ENCODE measurements at regions not wholly inside any gene's neighbourhood (a gene's known extent, or its start where the extent isn't known, plus 50 kb on each side); places are given as distances from the start of the nearest gene placed in this dataset.
A peak's percentile ranks its signal among the peaks of the same experiment; 100 is the strongest.

GRCh38 chr4:120525106-120525505 is 397.4 kb downstream of the PRDM5 start:
- no peak for DNase-seq

- no peak for DNase-seq
These were observed 398.3 kb downstream of the PRDM5 start for GRCh38 chr4:120524237-120524636.

- no peak for DNase-seq
These were observed 401.8 kb downstream of the PRDM5 start for GRCh38 chr4:120520761-120521160.

DNA sequence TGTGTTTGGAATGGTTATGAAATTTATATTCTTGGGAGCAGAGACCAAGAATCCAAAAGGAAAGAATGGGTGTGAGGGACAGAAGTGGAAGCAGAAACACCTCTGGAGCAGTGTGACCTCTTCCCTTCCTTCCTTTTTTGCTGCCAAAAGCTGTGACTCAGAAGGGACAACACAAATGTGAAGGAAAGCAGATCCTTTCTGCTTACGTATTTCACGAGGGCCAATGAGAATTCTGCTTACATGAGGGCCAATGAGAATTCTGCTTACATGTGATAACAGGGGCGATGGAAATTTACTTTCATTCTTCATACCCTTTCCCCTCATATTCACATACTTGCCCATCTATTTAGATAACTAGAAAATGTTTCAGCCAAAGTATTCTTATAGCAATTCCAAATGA is 404.6 kb downstream of the PRDM5 start:
- peak; percentile 40 for DNase-seq

GRCh38 chr4:120509719-120510118 is 412.8 kb downstream of the PRDM5 start:
- DNase-seq = no peak

DNA sequence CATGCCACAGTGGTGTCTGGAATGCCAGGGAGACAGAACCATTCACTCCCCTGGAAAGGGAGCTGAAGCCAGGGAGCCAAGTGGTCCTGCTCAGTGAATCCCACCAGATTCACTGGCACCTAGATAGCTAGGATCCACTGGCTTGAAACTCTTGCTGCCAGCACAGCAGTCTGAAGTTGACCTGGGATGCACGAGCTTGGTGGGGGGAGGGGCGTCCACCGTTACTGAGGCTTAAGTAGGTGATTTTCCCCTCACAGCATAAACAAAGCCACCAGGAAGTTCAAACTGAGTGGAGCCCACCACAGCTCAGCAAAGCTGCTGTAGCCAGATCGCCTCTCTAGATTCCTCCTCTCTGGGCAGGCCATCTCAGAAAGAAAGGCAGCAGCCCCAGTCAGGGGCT is 413.3 kb downstream of the PRDM5 start:
- DNase-seq = no peak

DNA sequence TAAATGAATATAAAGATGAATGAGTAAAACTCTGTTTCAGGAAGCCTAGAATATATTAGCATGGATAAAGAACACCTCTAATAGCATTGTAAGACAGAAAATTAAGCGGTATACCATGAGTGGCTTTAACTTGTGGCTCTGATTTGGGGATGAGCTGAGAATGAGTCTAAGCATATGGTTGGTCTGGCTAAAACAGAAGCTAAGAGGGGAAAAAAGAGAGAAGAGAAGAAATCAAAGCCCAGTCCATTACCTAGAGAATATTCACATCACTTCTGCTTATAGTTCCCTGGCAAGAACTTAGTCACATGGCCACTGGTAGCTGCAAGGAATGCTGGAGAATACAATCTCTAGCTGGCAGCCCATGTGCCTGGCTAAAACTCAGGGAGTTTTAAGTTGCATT is 414.5 kb downstream of the PRDM5 start:
- no peak for DNase-seq

DNA sequence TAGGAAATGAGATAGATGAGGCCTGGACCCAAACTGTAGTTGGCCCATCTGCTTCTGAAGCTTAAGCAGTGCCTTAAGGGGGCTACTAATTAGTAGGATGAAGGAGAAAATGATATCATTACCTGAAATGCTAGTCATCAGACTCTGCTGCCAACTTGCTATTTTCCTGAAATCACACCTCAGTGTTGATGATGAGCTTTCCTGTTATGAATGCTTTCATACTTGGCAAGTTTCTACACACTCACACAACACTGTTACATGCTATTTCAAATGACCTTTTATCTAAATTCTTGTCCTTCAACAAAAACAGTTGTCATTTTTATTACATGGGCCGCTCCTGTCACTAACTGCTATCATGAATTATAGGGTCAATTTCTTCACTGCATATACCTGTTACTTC is 416.0 kb downstream of the PRDM5 start:
- DNase-seq = no peak

GRCh38 chr4:120498678-120499077 is 423.8 kb downstream of the PRDM5 start:
- no peak for DNase-seq

DNA sequence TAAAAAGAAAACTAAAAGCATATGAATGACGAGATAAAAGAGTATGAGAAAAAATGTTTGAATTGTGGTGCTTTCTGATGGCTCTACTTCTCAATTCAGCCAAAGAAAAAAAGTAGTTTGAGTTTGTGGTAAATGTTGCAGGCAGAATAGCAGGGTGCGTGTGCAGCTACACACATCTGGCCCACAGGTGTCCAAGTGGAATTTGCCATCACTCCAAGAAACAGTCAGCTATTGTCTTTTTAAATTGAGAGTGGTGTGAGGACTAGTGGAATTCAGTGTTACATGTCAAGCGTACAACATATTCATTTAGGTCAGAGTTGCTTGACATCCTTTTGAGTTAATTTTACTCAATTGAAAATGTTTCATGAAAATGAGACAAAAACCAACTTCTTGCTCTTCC is 424.8 kb upstream of the MAD2L1 start:
- peak; percentile 24 for DNase-seq

GRCh38 chr4:120481756-120482155 is 415.1 kb upstream of the MAD2L1 start:
- peak; percentile 35 for DNase-seq

DNA sequence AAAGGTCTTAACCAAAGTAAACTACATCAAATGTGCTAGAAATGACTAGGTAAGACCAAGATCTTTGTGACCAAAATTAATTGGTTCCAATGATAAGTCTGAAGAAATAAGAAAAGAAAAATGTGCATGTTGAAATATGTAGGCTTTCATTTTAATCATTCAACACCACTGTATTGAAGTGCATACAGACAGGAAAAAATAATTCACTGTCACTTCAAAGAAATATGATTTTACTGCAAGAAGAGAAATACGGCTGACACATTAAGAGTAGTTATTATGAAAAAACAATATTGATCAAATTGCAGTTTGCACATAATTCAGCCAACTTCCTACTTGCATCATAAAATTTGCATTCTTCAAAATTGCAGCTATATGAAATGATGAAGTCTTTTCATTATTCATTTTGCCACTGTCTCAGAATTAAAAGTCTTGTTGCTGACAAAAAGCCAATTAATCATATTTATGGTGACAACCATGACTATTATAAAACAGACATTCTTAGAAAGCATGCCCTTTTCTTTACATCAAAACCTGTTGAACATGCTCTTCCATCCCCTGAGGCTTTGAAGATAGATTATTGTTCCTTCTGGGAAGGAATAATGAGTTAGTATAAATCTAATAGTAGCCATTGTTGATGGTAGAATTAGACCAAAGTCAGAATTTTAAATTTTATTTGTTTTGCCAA is 405.9 kb upstream of the MAD2L1 start:
- DNase-seq = no peak

GRCh38 chr4:120466429-120466828 is 399.8 kb upstream of the MAD2L1 start:
- DNase-seq = no peak

- DNase-seq = no peak
These were observed 388.1 kb upstream of the MAD2L1 start for GRCh38 chr4:120454788-120455187.

- DNase-seq = no peak
These were observed 385.9 kb upstream of the MAD2L1 start for GRCh38 chr4:120452536-120452935.

DNA sequence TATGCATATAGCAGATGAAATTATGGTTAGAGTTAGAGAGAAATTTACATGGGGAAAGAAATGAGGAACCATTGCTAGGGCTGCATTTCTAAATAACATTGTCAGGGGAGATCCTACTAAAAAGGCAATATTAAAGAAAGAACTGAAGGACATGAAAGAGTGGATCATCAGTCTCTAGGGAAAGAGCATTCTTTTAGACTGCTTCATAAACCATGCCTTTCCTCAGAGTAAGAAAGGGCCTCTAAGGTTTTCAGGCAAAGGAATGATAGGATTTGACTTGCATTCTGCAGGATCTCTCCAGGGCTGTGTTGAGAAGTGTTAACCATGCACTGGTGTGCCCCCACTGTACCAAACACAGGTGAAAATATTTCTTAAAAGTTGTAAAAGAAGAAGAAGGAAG is 385.4 kb upstream of the MAD2L1 start:
- peak; percentile 56 for DNase-seq

DNA sequence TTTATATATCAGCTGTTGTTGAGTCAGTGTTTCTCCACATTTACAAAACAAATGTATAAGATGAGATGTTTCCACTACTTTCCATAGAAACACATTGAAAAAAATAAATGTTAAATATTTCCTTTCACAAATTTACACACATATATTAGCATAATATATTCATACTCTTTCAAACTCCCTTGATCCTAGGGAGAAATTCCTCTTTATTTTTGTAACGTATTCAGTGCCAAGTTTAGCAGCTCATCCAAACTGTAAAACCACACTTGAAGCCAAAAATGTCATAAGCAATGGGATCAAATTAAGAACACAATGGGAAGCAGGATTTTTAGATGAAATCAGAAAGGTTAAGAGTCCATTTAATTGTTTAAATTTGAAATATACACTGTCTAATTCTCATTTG is 381.1 kb upstream of the MAD2L1 start:
- peak; percentile 4 for DNase-seq

DNA sequence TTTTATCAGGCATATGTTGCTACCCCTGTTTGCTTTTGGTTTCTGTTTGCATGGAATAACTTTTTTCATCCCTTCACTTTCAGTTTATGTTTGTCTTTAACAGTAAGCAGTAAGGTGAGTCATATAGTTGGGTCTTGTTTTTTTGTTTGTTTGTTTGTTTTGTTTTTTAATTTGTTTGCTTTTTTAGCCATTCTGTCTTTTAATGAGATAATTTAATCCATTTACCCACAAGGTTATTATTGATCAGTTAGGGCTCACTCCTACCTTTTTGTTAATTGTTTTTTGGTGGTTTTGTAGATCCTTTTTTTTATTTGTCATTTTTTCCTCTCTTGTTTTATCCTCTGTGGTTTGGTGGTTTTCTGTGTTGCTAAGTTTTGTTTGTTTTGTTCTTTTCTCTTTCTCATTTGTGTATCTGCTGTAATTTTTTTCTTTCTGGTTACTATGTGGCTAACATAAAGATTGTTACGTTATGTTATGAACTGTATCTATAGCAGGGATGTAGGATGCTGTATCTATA is 379.5 kb upstream of the MAD2L1 start:
- DNase-seq = no peak

- DNase-seq = no peak
These were observed 378.5 kb upstream of the MAD2L1 start for GRCh38 chr4:120445186-120445585.

DNA sequence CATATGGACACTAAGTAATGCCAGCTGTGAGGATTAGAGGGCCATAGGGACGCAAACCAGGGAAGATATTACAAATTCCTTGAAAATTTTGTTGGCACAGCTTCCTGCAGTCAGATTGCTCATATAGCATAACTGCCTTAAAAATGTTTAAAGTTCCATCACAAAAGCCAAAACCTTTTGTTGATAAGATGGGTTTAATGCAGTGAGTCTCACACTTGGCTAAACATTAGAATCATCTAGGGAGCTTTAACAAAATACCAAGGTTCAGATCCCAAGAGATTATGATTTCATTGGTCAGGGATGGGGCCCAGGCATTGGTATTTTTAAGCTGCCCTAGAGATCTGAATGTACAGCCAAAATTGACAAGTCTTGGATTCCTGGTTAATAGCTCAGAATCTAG is 376.5 kb upstream of the MAD2L1 start:
- peak; percentile 88 for DNase-seq

GRCh38 chr4:120440730-120441129 is 374.1 kb upstream of the MAD2L1 start:
- DNase-seq = no peak

DNA sequence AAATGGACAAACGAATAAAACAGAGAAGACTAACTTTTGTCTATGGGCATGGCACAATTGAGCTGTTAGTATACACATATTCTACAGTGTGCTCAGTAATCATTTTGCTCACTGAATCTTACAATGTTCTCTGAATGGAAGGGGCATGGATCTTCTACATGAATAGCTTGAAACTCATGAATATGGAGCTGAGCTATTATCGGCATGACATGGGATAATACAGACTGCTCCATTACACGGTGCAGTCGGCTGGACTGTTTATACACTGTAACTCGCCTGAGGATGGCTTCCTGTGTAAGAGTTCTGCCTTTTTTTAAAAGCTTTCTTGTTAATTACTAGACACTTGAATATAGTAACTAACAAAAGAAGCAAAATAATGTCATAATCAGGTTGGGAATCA is 368.5 kb upstream of the MAD2L1 start:
- DNase-seq = no peak

GRCh38 chr4:120434756-120435155 is 368.1 kb upstream of the MAD2L1 start:
- peak; percentile 2 for DNase-seq

GRCh38 chr4:120432301-120432860 is 365.7 kb upstream of the MAD2L1 start:
- DNase-seq = no peak

DNA sequence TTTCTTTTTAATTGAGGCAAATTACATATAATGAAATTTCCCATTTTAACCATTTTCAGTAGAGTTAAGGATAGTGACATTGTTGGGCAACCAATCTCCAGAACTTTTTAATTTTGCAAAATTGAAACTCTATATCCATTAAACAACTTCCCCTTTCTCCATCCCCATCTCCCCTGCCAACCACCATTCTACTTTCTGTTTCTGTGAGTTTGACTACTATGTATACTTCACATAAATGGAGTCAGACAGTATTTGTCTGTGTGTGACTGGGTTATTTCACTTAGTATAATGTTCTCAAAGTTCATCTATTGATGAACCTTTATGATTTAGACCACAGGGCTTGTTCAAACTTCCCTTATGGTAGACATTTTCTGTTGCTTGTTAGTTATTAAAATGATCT is 364.5 kb upstream of the MAD2L1 start:
- no peak for DNase-seq
